Osteocyte (in vitro differentiated cells): ENCODE measurements at regions not wholly inside any gene's neighbourhood (a gene's known extent, or its start where the extent isn't known, plus 50 kb on each side); places are given as distances from the start of the nearest gene placed in this dataset.

Experiments used
- DNase-seq: peaks from one replicate; pipeline ENCODE4 v3.0.0; 2021; ENCODE audit warnings: mixed read lengths; ENCODE audit not compliant: unreplicated experiment; ENCODE audit errors: extremely low spot score
- H3K27ac Mint-ChIP-seq: one replicate; pipeline ENCODE4 v1.8.0; 2021; ENCODE audit warnings: mild to moderate bottlenecking, mixed read lengths; ENCODE audit not compliant: unreplicated experiment
- H3K27me3 Mint-ChIP-seq: one replicate; pipeline ENCODE4 v1.8.0; 2021; ENCODE audit warnings: mixed read lengths; ENCODE audit not compliant: unreplicated experiment
- H3K36me3 Mint-ChIP-seq: one replicate; pipeline ENCODE4 v1.8.0; 2021; ENCODE audit warnings: mixed read lengths; ENCODE audit not compliant: unreplicated experiment
- H3K4me1 Mint-ChIP-seq: one replicate; pipeline ENCODE4 v1.8.0; 2021; ENCODE audit warnings: mixed read lengths; ENCODE audit not compliant: unreplicated experiment
- H3K4me3 Mint-ChIP-seq: one replicate; pipeline ENCODE4 v1.8.0; 2021; ENCODE audit warnings: mild to moderate bottlenecking, moderate library complexity, mixed read lengths; ENCODE audit not compliant: unreplicated experiment
- H3K9me3 Mint-ChIP-seq: one replicate; pipeline ENCODE4 v1.8.0; 2021; ENCODE audit warnings: mixed read lengths; ENCODE audit not compliant: unreplicated experiment
- CTCF ChIP-seq: fragments of 200-600 bp; sonication (generic); IDR thresholded peaks from 2 replicates; pipeline ENCODE4 v1.5.0; 2021; ENCODE audit warnings: antibody characterized with exemption, mild to moderate bottlenecking, moderate library complexity

- no peak for TF ChIP-seq CTCF
- H3K36me3 Mint-ChIP-seq, result no peaks in the 10 kb centered on the region
- no peaks in the 10 kb centered on the region for H3K9me3 Mint-ChIP-seq
- no peaks in the 10 kb centered on the region for H3K27me3 Mint-ChIP-seq
- no peak overlapping the region for H3K27ac Mint-ChIP-seq
- peaks cover 36% of the 10 kb centered on the region for H3K4me1 Mint-ChIP-seq
- H3K4me3 Mint-ChIP-seq, result no peak overlapping the region
- DNase-seq, result no peak
Observed at GRCh38 chr12:91422811-91423692, 240.4 kb upstream of the DCN start.

- no peaks in the 10 kb centered on the region for H3K36me3 Mint-ChIP-seq
- no peak overlapping the region for H3K27ac Mint-ChIP-seq
- no peak for DNase-seq
- TF ChIP-seq CTCF, result no peak
- no peaks in the 10 kb centered on the region for H3K9me3 Mint-ChIP-seq
- no peaks in the 10 kb centered on the region for H3K27me3 Mint-ChIP-seq
- H3K4me1 Mint-ChIP-seq, result peaks cover 36% of the 10 kb centered on the region
- no peak overlapping the region for H3K4me3 Mint-ChIP-seq
Observed at GRCh38 chr12:91422127-91422526, 239.5 kb upstream of the DCN start.

- no peak for DNase-seq
Observed at GRCh38 chr12:91419809-91420208, 237.2 kb upstream of the DCN start.

GRCh38 chr12:91418221-91419090 lies 235.8 kb upstream of the DCN start:
- DNase-seq, result no peak
- Mint-ChIP-seq H3K9me3 (no peaks in the 10 kb centered on the region), H3K27ac (no peak overlapping the region), H3K4me3 (no peak overlapping the region), H3K36me3 (no peaks in the 10 kb centered on the region), H3K27me3 (no peaks in the 10 kb centered on the region), H3K4me1 (peaks cover 29% of the 10 kb centered on the region)
- TF ChIP-seq CTCF, result no peak

More at GRCh38 chr12:91419809-91420208, 237.2 kb upstream of the DCN start:
- no peak overlapping the region for H3K4me3 Mint-ChIP-seq
- H3K27ac Mint-ChIP-seq, result no peak overlapping the region
- TF ChIP-seq CTCF, result no peak
- no peaks in the 10 kb centered on the region for H3K9me3 Mint-ChIP-seq
- H3K27me3 Mint-ChIP-seq, result no peaks in the 10 kb centered on the region
- no peaks in the 10 kb centered on the region for H3K36me3 Mint-ChIP-seq
- peaks cover 32% of the 10 kb centered on the region for H3K4me1 Mint-ChIP-seq

- Mint-ChIP-seq H3K9me3 (no peaks in the 10 kb centered on the region), H3K36me3 (no peaks in the 10 kb centered on the region), H3K4me1 (peaks cover 22% of the 10 kb centered on the region), H3K27ac (no peak overlapping the region), H3K4me3 (no peak overlapping the region), H3K27me3 (no peaks in the 10 kb centered on the region)
- TF ChIP-seq CTCF, result no peak
- no peak for DNase-seq
Observed at GRCh38 chr12:91417650-91418049, 235.0 kb upstream of the DCN start.
